Esophagus squamous epithelium (tissue), 5 donors: ENCODE measurements at regions not wholly inside any gene's neighbourhood (a gene's known extent, or its start where the extent isn't known, plus 50 kb on each side); places are given as distances from the start of the nearest gene placed in this dataset.

Experiments
- DNase-seq: peaks from one replicate; lab custom pipeline; 2025; lab: John Stamatoyannopoulos, UW
- H3K27ac ChIP-seq, 4 donors: fragments of 200-600 bp; sonication (generic); one replicate each; pipeline ENCODE4 v1.5.1; 2016 to 2019; ENCODE audit warnings: mild to moderate bottlenecking in 1 of 4
- H3K27me3 ChIP-seq, 4 donors: fragments of 200-600 bp; sonication (generic); 1 replicate in 3 of 4; 2 replicates in 1 of 4; pipeline versions ENCODE4 v1.5.1 to v1.6.0; 2017 to 2021; ENCODE audit warnings: antibody characterized with exemption in 1 of 4
- H3K36me3 ChIP-seq, 3 donors: fragments of 200-600 bp; sonication (generic); one replicate each; pipeline ENCODE4 v1.5.1; 2016 to 2019
- H3K4me1 ChIP-seq, 3 donors: fragments of 200-600 bp; sonication (generic); one replicate each; pipeline ENCODE4 v1.5.1; 2017 to 2019
- H3K4me3 ChIP-seq, 4 donors: fragments of 200-600 bp; sonication (generic); 1 replicate in 3 of 4; 2 replicates in 1 of 4; pipeline ENCODE4 v1.5.1; 2016 to 2019; ENCODE audit warnings: mild to moderate bottlenecking in 2 of 4, moderate library complexity in 1 of 4
- H3K9me3 ChIP-seq, 3 donors: fragments of 200-600 bp; sonication (generic); one replicate each; pipeline ENCODE4 v1.5.1; 2016 to 2019
- CTCF ChIP-seq, 6 experiments: fragments of 450-650 bp in 4 of 6; fragments of 200-600 bp in 2 of 6; sonication (generic) in 2 of 6; IDR thresholded peaks; one replicate each; pipeline ENCODE4 v1.5.1; 2016 to 2019; ENCODE audit warnings: antibody characterized with exemption in 6 of 6, mild to moderate bottlenecking in 4 of 6, moderate library complexity in 4 of 6
- POLR2A ChIP-seq, 4 donors: fragments of 450-650 bp; IDR thresholded peaks; one replicate each; pipeline ENCODE4 v1.6.1; 2017; ENCODE audit warnings: antibody characterized with exemption in 4 of 4, mild to moderate bottlenecking in 4 of 4, moderate library complexity in 3 of 4
- WGBS, 2 donors: methylation state at CpG; one replicate each; pipeline ENCODE4 v1.1.5; 2018; 5-methylcytosine and 5-hydroxymethylcytosine counted together
- intact Hi-C: fragments of 100-400 bp; cut with DNase I; formaldehyde crosslinking; loops from one replicate; pipeline ENCODE4 v1.15.0; 2022
- donor health status: DM: yes; HTN: yes; CAD: no.

- 19 to 25% methylated on average over 7 to 10 of the region's 13 CpGs for WGBS, 2 donors
- Histone ChIP-seq H3K36me3 (no peaks in the 10 kb centered on the region), H3K27ac (no peak overlapping the region), H3K4me3 (no peak overlapping the region), H3K9me3 (no peaks in the 10 kb centered on the region), H3K4me1 (peaks cover 0 to 5% (median 0%) of the 10 kb centered on the region in 3 donors), H3K27me3 (peaks cover 0 to 4% (median 0%) of the 10 kb centered on the region in 4 donors)
- DNase-seq: peak; percentile 26
- intact Hi-C loops: loop anchor here (10.0 kb wide), 1 partner anchor 292 kb away; no protein-coding TSS in a partner anchor
- TF ChIP-seq POLR2A (IDR thresholded peaks at IDR 0.05): no peak
- TF ChIP-seq CTCF (IDR thresholded peaks at IDR 0.05): peak; percentile 92 to 98 (median 95)
These were observed 75.3 kb upstream of the AMZ2 start for GRCh38 chr17:68172461-68172954.

DNA sequence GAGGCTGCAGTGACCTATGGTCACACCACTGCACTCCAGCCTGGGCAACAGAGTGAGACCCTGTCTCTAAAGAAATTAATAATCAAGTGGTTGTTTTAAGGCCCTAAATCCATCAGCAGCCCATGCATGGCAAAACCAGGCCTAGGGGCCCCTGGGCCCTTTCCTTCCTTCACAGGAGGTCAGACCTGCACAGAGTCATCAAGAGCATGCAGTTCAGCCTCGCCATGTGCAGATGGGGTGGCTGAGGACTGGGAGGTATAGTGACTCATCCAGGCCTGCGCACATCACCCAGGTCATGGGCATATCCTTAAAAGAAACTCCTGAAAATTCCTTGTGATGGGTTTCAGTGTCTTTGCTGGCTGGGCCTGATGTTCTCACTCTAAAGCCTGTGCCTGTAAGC lies 72.4 kb upstream of the AMZ2 start:
- Histone ChIP-seq H3K9me3 (no peaks in the 10 kb centered on the region), H3K4me1 (peaks cover 0 to 5% (median 0%) of the 10 kb centered on the region in 3 donors), H3K36me3 (no peaks in the 10 kb centered on the region), H3K27me3 (peaks cover 0 to 4% (median 0%) of the 10 kb centered on the region in 4 donors), H3K4me3 (no peak overlapping the region), H3K27ac (no peak overlapping the region)
- TF ChIP-seq POLR2A (IDR thresholded peaks at IDR 0.05): no peak
- TF ChIP-seq CTCF (IDR thresholded peaks at IDR 0.05): no peak
- intact Hi-C loops: loop anchor here (10.0 kb wide), 1 partner anchor 289 kb away; no protein-coding TSS in a partner anchor
- no peak for DNase-seq
- WGBS, 2 donors: 80 to 100% methylated on average over 1 of the region's 2 CpGs

DNA sequence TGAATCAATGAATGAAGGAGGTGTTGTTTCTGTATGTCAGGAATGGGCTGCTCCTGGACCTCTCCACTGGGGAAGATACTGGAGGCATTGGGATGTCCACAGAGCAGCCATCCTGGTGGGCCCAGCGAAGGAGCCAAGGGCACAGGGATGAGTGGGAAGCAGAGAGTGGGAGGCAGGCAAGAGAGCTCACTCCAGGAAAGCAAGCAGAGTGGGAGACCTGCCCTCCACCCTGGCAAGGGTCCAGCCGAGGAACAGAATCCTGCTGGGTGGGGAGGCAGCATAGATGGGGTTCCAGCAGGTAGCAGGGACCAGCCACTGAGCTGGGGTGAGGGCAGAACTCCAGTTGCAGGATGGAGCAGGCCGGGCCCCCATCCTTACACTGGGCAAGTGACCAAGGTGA lies 71.9 kb upstream of the AMZ2 start:
- DNase-seq: no peak

DNA sequence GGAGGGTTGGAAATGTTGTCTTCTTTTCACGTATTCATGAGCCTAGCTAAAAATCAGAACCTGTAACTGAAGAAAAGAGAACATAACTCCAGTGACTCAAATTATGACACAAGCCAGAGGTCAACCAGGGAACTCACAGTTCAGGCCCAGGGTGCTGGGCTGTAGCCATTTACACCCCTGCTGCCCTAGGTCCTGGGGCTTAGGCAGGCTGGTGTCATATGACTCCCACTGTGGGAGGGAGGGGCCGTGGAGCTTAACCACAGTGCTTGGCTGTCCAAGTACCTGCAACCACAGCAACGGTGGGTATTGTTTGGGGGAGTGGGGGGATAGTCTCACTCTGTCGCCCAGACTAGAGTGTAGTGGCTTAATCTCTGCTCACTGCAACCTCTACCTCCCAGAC lies 71.1 kb upstream of the AMZ2 start:
- 60 to 65% methylated on average over 2 to 4 of the region's 4 CpGs for WGBS, 2 donors
- TF ChIP-seq CTCF (IDR thresholded peaks at IDR 0.05): no peak
- TF ChIP-seq POLR2A (IDR thresholded peaks at IDR 0.05): no peak

More for the DNA sequence above, 71.9 kb upstream of the AMZ2 start:
- no peak overlapping the region for H3K4me3 ChIP-seq
- 84 to 94% methylated on average over 2 to 3 of the region's 3 CpGs for WGBS, 2 donors
- intact Hi-C loops: loop anchor here (10.0 kb wide), 1 partner anchor 289 kb away; no protein-coding TSS in a partner anchor
- peaks cover 0 to 5% (median 0%) of the 10 kb centered on the region in 3 donors for H3K4me1 ChIP-seq
- H3K36me3 ChIP-seq: no peaks in the 10 kb centered on the region
- peaks cover 0 to 4% (median 0%) of the 10 kb centered on the region in 4 donors for H3K27me3 ChIP-seq
- no peak overlapping the region for H3K27ac ChIP-seq
- TF ChIP-seq CTCF (IDR thresholded peaks at IDR 0.05) (no peak), POLR2A (IDR thresholded peaks at IDR 0.05) (no peak)
- H3K9me3 ChIP-seq: no peaks in the 10 kb centered on the region

GRCh38 chr17:68178831-68179230 lies 69.0 kb upstream of the AMZ2 start:
- Histone ChIP-seq H3K4me1 (peaks cover 0 to 15% (median under 1%) of the 10 kb centered on the region in 3 donors), H3K27ac (no peak overlapping the region), H3K9me3 (no peaks in the 10 kb centered on the region), H3K4me3 (no peak overlapping the region), H3K27me3 (no peaks in the 10 kb centered on the region), H3K36me3 (no peaks in the 10 kb centered on the region)
- DNase-seq: no peak
- WGBS, 2 donors: 72 to 86% methylated on average over 6 of the region's 6 CpGs
- TF ChIP-seq POLR2A (IDR thresholded peaks at IDR 0.05): no peak
- TF ChIP-seq CTCF (IDR thresholded peaks at IDR 0.05): no peak
- intact Hi-C loops: loop anchor here (10.0 kb wide), 1 partner anchor 286 kb away; no protein-coding TSS in a partner anchor

More for the DNA sequence above, 71.1 kb upstream of the AMZ2 start:
- Histone ChIP-seq H3K4me1 (peaks cover 0 to 5% (median 0%) of the 10 kb centered on the region in 3 donors), H3K36me3 (no peaks in the 10 kb centered on the region), H3K4me3 (no peak overlapping the region), H3K27ac (no peak overlapping the region), H3K27me3 (peaks cover 0 to 4% (median 0%) of the 10 kb centered on the region in 4 donors), H3K9me3 (no peaks in the 10 kb centered on the region)
- intact Hi-C loops: loop anchor here (10.0 kb wide), 1 partner anchor 288 kb away; no protein-coding TSS in a partner anchor
- no peak for DNase-seq
